ENCODE measurements at regions not wholly inside any gene's neighbourhood (a gene's known extent, or its start where the extent isn't known, plus 50 kb on each side); places are given as distances from the start of the nearest gene placed in this dataset.
A peak's percentile ranks its signal among the peaks of the same experiment; 100 is the strongest.
"Not testable (repeated sequence)": the region's sequence is repeated elsewhere in the genome, so short reads cannot be mapped to it uniquely, and the experiment has no call there.

DNA sequence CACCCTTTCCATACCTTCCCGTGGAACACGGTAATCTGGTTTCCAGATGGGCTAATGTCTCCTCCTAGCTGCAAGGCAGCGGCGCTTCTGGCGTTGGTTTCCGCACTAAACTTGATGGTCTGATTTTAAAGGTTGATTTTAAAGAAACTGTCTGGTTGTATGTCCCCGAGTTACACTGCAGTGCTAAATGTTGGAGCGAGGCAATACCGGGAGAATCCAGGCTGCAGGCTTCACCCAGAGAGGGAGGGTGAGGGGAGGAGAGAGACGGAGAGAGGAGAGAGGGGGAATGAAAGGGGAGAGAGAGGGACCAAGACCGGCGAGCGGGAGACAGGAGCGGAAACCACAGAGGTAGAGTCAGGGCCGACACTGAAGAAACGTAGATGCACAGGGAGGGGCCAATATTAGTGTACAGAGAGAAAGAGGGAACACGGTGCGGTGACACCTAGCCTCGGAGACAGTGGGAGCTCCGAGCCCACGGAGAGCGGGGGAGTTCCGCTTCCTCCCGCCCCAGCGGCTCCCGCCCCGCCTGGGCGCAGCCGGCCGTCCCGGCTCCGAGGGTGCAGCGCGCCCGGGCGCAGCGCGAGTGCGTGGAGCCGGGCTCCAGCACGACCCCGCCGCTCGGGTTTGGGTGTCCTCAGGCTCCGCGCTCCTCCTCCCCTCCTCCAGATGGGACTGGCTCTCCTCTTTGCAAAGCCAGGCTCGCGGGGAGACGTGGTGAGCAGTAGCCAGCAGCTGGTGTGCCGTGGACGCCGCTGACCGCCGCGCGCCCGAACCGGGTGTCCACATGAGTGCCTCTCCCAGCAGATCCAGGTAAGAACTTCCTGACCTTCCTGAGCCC lies 71.9 kb upstream of the GRAMD1B start:
- Mint-ChIP-seq H3K36me3 (ENCODE audit: low read depth) (peaks cover 3% of the 10 kb centered on the region), H3K9me3 (no peaks in the 10 kb centered on the region), H3K27me3 (peaks cover 57% of the 10 kb centered on the region), H3K4me1 (ENCODE audit: low read depth) (peaks cover 65% of the 10 kb centered on the region), H3K4me3 (peak overlapping the region; percentile 83), H3K27ac (peak overlapping the region; percentile 96)
- DNase-seq, result peak; percentile 52

DNA sequence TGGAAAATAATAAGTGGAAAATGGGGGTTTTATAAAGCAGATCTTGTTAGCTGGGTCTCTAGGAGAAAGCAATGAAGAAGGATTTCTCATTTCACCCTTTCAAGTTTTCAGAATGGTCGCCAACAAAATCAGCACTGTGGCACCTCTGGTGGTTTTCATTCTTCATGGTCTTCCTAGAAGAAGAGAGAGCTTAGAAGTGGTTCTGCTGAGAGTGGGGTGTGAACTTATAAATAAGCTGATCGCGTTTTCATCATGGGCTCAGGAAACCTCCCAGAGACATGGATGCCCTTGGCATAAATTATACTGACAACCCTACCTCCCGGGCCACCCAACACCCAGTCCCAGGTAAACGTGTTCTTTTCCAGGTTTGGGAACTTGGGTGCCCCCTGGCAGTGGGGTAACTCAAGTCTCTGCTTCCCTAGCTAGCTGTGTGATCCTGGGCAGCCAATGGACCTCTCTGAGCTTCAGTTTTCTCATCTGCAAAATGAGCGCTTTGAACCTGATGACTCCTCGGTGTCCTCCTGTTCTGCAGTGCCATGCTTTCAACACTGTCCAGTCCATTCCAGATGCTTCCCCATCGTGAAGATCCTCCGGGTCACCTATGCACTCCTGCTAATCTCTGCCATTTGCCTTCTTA lies 72.6 kb upstream of the GRAMD1B start:
- H3K27ac Mint-ChIP-seq, result peak overlapping the region; percentile 96
- H3K9me3 Mint-ChIP-seq, result no peaks in the 10 kb centered on the region
- H3K4me1 Mint-ChIP-seq (ENCODE audit: low read depth), result peaks cover 58% of the 10 kb centered on the region
- H3K36me3 Mint-ChIP-seq (ENCODE audit: low read depth), result peaks cover 3% of the 10 kb centered on the region
- peak overlapping the region; percentile 83 for H3K4me3 Mint-ChIP-seq
- H3K27me3 Mint-ChIP-seq, result peaks cover 57% of the 10 kb centered on the region
- DNase-seq, result peak; percentile 45

DNA sequence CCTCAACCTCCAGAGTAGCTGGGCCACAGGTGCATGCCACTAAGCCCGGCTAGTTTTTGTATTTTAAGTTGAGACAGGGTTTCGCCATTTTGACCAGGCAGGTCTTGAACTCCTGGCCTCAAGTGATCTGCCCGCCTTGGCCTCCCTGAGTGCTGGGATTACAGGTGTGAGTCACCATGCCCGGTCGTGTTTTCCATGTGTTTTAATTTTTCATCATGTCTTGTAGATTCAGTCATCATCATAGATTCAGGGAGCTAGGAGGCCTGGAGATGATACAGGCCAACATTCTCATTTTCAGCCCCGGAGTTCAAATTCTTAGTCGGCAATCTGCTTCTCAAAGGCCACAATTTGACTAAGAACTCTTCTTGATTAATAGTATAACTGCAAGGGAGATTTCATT lies 73.5 kb upstream of the GRAMD1B start:
- H3K27me3 Mint-ChIP-seq, result peaks cover 58% of the 10 kb centered on the region
- peaks cover 52% of the 10 kb centered on the region for H3K4me1 Mint-ChIP-seq (ENCODE audit: low read depth)
- peaks cover 3% of the 10 kb centered on the region for H3K36me3 Mint-ChIP-seq (ENCODE audit: low read depth)
- no peak for DNase-seq
- H3K27ac Mint-ChIP-seq, result peak overlapping the region; percentile 96
- no peaks in the 10 kb centered on the region for H3K9me3 Mint-ChIP-seq
- H3K4me3 Mint-ChIP-seq, result peak overlapping the region; percentile 83

DNA sequence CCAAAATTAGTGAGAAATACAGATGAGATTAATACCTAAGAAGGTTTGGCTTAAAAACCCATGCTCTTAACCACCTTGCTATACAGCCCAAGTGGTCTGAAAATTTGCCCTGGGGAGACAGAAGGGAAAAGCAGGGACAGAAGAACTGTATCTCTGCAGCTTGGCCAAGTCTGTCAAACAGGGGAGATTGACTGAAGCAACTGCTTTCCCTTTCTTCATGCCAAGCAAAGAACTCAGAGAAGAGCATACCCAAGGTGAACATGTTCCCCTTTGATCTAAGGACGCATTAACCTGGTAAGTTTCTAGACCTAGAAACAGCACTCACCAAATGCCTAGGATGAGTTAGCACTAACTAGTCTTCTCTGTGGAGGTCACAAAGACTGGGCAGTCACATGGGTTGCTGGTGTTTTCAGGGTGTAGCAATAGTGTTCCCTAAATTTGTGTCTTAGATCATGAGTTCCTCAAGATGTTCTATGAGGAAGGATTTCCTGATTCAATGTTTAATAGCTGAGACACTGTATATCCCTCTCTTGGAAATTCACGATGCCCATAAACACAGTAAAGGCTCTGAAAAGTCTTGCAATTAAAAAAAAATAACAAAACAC lies 75.6 kb upstream of the GRAMD1B start:
- DNase-seq, result no peak
- Mint-ChIP-seq H3K36me3 (ENCODE audit: low read depth) (no peaks in the 10 kb centered on the region), H3K4me1 (ENCODE audit: low read depth) (peaks cover 42% of the 10 kb centered on the region), H3K27ac (no peak overlapping the region), H3K9me3 (no peaks in the 10 kb centered on the region), H3K27me3 (peaks cover 54% of the 10 kb centered on the region), H3K4me3 (no peak overlapping the region)

DNA sequence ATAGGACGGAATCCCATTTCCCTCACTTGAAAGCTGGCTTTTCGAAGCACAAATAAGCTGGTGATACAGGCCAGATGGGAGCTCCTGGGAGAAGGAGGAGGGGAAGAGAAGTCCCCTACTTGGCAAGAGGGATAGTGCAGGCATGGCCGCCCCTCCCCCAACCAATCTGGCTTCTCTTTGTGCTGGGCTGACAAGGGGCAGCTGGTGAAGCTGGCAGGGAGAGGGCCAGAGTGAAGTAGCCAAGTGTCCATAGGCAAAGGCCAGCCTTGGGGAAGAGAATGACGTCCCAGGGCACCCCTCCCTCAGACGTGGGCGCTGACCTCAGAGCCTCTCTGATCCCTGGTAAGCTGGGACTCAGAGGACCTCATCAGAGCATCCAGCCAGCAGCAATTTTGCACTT lies 78.7 kb upstream of the GRAMD1B start:
- Mint-ChIP-seq H3K4me1 (ENCODE audit: low read depth) (peaks cover 15% of the 10 kb centered on the region), H3K27ac (no peak overlapping the region), H3K27me3 (peaks cover 52% of the 10 kb centered on the region), H3K36me3 (ENCODE audit: low read depth) (no peaks in the 10 kb centered on the region), H3K9me3 (no peaks in the 10 kb centered on the region), H3K4me3 (no peak overlapping the region)
- DNase-seq, result no peak

DNA sequence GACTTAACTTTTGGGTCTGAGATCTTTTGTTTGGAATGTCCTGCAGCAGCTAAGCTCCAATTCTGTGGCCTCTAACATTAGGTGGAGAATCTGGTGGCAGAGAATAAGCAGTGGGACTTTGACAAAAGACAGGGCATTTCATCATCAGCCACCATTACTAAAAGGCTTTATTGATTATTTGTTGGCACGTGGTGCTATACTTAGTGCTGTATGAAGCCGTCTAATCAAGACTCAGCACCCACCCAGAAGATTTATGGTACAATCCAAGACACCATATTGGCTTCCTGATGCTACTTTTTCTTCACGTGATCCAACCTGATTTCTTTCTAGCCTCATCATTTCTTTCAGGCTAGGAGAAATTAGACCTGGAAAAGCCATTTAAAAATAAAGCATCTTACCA lies 80.7 kb upstream of the GRAMD1B start:
- H3K36me3 Mint-ChIP-seq (ENCODE audit: low read depth), result no peaks in the 10 kb centered on the region
- H3K4me1 Mint-ChIP-seq (ENCODE audit: low read depth), result peaks cover 7% of the 10 kb centered on the region

DNA sequence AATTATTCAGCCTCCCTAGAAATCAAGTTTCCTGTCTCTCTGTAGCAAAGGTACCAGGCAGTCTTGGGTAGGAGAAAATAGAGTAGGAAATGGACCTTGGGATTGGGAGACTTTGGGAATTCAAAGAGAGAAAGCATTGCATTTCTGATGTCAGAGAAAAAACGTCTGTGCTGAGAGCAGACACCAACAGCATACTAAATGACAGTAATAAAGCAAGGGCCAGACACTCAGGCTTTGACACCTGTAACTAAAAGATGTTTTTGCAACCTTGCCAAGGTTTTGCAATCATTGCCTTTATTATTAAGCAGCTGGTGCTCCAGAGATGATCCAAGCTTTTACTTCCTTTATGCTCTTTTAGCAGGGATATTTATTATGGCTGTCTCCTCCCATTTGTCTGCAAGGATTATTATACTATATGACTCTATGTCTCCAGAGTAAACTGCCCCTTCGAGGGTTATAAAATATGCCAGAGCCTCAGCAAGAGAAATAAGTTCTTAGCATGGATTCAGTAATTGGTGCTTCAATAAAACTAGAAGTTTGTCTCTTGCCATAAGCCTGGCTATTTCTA lies 85.2 kb upstream of the GRAMD1B start:
- Mint-ChIP-seq H3K4me3 (no peak overlapping the region), H3K9me3 (peaks cover 6% of the 10 kb centered on the region), H3K27ac (no peak overlapping the region), H3K27me3 (peaks cover 16% of the 10 kb centered on the region), H3K4me1 (ENCODE audit: low read depth) (no peaks in the 10 kb centered on the region), H3K36me3 (ENCODE audit: low read depth) (no peaks in the 10 kb centered on the region)
- DNase-seq, result no peak

More for the DNA sequence above, 80.7 kb upstream of the GRAMD1B start:
- H3K4me3 Mint-ChIP-seq, result no peak overlapping the region
- no peak for DNase-seq
- H3K27ac Mint-ChIP-seq, result no peak overlapping the region
- peaks cover 48% of the 10 kb centered on the region for H3K27me3 Mint-ChIP-seq
- H3K9me3 Mint-ChIP-seq, result no peaks in the 10 kb centered on the region

DNA sequence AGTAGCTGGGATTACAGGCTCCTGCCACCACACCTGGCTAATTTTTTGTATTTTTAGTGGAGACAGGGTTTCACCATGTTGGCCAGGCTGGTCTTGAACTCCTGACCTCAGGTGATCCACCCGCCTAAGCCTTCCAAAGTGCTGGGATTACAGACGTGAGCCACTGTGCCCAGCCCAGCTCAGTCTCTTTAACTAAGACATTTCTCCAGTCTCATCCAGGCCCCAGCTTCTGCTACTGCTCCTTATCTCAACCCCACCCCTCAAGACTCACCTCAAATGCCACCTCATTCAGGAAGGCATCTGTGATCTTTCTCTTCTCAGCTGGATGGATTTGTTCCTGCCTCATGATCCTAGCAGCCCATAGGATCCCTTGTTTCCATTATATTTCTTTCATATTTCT lies 85.9 kb upstream of the GRAMD1B start:
- H3K9me3 Mint-ChIP-seq; H3K4me1 Mint-ChIP-seq (ENCODE audit: low read depth); H3K27ac Mint-ChIP-seq; H3K36me3 Mint-ChIP-seq (ENCODE audit: low read depth); H3K4me3 Mint-ChIP-seq; DNase-seq: not testable (repeated sequence)
- peaks cover 13% of the 10 kb centered on the region for H3K27me3 Mint-ChIP-seq

DNA sequence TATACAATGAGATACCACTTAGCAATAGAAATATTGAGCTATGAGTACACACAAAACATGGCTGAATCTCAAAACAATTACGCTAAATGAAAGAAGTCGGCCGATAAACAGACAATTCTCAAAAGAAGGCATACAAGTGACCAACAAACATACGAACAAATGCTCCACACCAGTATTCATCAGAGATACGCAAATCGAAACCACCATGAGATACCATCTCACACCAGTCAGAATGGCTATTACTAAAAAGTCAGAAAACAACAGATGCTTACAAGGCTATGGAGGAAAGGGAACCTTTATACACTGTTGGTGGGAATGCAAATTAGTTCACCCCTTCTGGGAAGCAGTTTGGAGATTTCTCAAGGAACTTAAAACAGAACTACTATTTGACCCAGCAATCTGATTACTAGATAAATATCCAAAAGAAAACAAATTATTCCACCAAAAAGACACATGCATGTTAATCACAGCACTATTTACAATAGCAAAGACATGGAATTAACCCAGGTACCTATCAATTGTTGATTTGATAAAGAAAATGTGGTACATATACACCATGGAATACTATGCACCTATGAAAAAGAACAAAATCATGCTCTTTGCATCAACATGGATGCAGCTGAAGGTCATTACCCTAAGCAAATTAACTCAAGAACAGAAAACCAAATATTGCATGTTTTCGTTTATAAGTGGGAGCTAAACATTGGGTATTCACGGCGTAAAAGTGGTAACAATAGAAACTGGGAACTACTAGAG lies 90.9 kb upstream of the GRAMD1B start:
- Mint-ChIP-seq H3K4me1 (ENCODE audit: low read depth) (peaks cover 12% of the 10 kb centered on the region), H3K27me3 (peaks cover 16% of the 10 kb centered on the region), H3K36me3 (ENCODE audit: low read depth) (no peaks in the 10 kb centered on the region), H3K9me3 (peaks cover 8% of the 10 kb centered on the region), H3K4me3 (no peak overlapping the region), H3K27ac (no peak overlapping the region)
- DNase-seq, result no peak

DNA sequence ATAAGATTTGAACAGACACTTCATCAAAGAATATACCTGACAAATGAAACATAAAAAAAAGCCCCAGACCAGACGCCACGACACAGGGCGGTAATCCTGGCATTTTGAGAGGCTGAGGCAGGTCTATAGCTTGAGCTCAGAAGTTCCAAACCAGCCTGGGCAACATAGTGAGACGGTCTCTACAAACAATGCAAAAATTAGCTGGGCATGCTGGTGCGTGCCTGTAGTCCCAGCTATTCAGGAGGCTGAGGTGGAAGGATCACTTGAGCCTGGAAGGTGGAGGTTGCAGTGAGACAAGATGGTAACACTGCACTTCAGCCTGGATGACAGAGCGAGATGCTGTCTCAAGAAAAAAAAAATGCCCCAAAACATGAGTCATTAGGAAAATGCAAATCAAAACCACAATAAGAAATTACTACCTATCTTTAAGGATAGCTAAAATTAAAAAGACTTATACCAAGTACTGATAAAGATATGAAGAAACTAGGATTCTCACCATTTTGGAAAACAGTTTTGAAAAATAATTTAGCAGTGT lies 91.7 kb upstream of the GRAMD1B start:
- no peaks in the 10 kb centered on the region for H3K36me3 Mint-ChIP-seq (ENCODE audit: low read depth)

DNA sequence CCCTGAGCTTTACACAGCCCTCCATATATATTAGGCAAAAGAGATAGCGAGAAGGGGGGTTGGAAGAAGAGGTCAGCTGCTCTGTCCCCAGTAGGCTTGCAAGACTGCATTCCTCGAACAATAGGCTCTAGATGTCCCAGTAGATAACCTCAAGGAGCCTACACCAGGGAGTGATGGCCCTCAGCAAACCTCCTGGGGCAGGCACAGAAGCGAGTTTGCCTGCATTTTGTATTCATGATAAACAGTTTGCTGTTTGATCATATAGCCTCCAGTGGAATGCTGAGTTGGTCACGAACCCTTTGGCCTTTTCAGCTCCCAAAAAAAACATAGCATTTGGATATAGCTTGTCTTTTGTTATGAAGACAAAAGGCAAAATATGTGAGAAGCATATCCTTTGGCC lies 95.1 kb upstream of the GRAMD1B start:
- Mint-ChIP-seq H3K36me3 (ENCODE audit: low read depth) (no peaks in the 10 kb centered on the region), H3K27me3 (peaks cover 15% of the 10 kb centered on the region), H3K4me3 (no peak overlapping the region), H3K27ac (no peak overlapping the region), H3K4me1 (ENCODE audit: low read depth) (peaks cover 12% of the 10 kb centered on the region), H3K9me3 (peaks cover 2% of the 10 kb centered on the region)
- DNase-seq, result no peak

More for the DNA sequence above, 91.7 kb upstream of the GRAMD1B start:
- Mint-ChIP-seq H3K4me1 (ENCODE audit: low read depth) (peaks cover 12% of the 10 kb centered on the region), H3K27me3 (peaks cover 17% of the 10 kb centered on the region), H3K4me3 (no peak overlapping the region), H3K27ac (no peak overlapping the region), H3K9me3 (peaks cover 8% of the 10 kb centered on the region)
- DNase-seq, result no peak

DNA sequence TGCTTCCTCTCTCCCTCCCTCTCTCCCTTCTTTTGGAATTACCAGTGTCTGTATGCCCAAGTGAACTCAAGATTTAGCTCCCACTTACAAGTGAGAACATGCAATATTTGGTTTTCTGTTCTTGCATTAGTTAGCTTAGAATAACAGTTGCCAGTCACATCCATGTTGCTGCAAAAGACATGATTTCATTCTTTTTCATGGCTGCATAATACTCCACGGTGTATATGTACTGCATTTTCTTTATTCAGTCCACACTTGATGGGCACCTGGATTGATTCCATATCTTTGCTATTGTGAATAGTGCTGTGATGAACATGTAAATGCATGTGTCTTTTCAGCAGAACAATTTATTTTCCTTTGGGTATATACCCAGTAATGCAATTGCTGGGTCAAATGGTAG lies 97.5 kb upstream of the GRAMD1B start:
- not testable (repeated sequence) for DNase-seq; H3K27ac Mint-ChIP-seq; H3K9me3 Mint-ChIP-seq; H3K4me3 Mint-ChIP-seq; H3K4me1 Mint-ChIP-seq (ENCODE audit: low read depth); H3K36me3 Mint-ChIP-seq (ENCODE audit: low read depth)
- H3K27me3 Mint-ChIP-seq, result peaks cover 15% of the 10 kb centered on the region

DNA sequence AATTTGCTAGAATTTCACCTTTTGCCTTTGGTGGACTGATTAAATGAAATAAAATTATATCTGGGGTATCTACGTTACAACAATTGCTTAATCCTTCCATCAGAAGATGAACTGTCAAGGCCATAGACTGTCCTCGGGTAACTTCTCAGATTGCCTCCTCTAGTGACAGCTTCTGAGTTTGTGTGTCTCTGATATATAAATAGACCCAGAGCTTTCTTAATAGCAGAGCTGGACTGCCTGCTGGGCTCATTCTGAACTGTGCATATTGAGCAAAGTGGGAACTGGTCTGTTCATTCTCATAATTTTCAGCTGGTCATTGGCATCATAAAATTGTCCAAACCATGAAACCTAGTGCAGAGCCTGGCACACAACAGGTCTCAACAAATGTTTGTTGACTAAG lies 99.1 kb upstream of the GRAMD1B start:
- no peak overlapping the region for H3K4me3 Mint-ChIP-seq
- H3K9me3 Mint-ChIP-seq, result no peaks in the 10 kb centered on the region
- DNase-seq, result no peak
- no peaks in the 10 kb centered on the region for H3K4me1 Mint-ChIP-seq (ENCODE audit: low read depth)
- no peaks in the 10 kb centered on the region for H3K36me3 Mint-ChIP-seq (ENCODE audit: low read depth)
- H3K27me3 Mint-ChIP-seq, result peaks cover 7% of the 10 kb centered on the region
- H3K27ac Mint-ChIP-seq, result no peak overlapping the region

DNA sequence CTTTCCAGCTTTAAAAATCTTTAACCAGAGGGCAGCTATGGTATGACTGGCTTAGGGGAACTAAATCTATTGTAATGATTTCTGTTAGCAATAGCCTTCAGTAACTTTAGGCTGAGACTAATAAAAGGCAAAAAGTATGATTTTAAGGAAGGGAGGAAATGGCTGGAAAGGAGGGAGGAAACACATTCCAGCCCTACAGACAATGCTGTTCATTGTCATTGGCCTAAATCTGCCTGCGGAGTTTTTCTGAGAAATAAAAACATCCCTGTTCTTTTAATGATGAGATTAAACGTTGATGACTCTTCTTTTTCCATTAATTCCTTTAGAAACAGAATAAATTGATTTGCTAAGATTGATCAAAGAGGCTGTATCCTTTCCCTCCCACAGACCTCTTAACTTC lies 99.6 kb upstream of the GRAMD1B start:
- H3K4me1 Mint-ChIP-seq (ENCODE audit: low read depth), result no peaks in the 10 kb centered on the region
- no peak overlapping the region for H3K27ac Mint-ChIP-seq
- no peaks in the 10 kb centered on the region for H3K36me3 Mint-ChIP-seq (ENCODE audit: low read depth)
- DNase-seq, result no peak
- H3K4me3 Mint-ChIP-seq, result no peak overlapping the region
- no peaks in the 10 kb centered on the region for H3K9me3 Mint-ChIP-seq
- H3K27me3 Mint-ChIP-seq, result peaks cover 3% of the 10 kb centered on the region

All from activated T-cell treated with anti-CD3 and anti-CD28 coated beads, Interleukin-2, amount 50 U/mL, for 24 hours (primary cell).